ENCODE measurements at regions not wholly inside any gene's neighbourhood (a gene's known extent, or its start where the extent isn't known, plus 50 kb on each side); places are given as distances from the start of the nearest gene placed in this dataset.

DNA sequence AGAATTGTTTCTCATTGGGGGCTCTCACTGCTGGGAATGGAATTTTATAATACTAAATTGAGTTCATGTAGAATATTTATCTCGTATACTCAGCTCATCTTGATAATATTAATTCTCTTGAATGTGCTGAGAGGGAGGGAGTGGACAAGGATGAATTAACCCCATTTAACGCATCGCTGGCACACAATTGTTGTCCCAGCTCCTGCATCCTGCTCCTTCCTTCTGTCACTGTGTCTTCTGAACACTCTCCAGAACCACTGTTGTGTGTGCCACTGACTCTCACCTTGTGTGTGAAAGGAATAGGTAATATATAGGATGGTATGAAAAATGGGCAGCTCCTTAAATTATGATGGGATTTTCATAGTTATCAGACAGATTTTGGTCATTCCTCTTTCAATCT lies 267.3 kb downstream of the MTRR start:
- H3K4me3 Mint-ChIP-seq (ENCODE audit: unreplicated experiment), result no peak overlapping the region
- no peak for DNase-seq
- peaks cover 12% of the 10 kb centered on the region for H3K4me1 Mint-ChIP-seq (ENCODE audit: low read depth, unreplicated experiment)
- H3K27ac Mint-ChIP-seq (ENCODE audit: unreplicated experiment), result no peak overlapping the region
- H3K36me3 Mint-ChIP-seq (ENCODE audit: unreplicated experiment), result no peaks in the 10 kb centered on the region
- no peaks in the 10 kb centered on the region for H3K9me3 Mint-ChIP-seq (ENCODE audit: unreplicated experiment)
- H3K27me3 Mint-ChIP-seq (ENCODE audit: unreplicated experiment), result no peaks in the 10 kb centered on the region
- no peak for TF ChIP-seq CTCF (IDR thresholded peaks at IDR 0.05; ENCODE audit: partially characterized antibody, unreplicated experiment)

DNA sequence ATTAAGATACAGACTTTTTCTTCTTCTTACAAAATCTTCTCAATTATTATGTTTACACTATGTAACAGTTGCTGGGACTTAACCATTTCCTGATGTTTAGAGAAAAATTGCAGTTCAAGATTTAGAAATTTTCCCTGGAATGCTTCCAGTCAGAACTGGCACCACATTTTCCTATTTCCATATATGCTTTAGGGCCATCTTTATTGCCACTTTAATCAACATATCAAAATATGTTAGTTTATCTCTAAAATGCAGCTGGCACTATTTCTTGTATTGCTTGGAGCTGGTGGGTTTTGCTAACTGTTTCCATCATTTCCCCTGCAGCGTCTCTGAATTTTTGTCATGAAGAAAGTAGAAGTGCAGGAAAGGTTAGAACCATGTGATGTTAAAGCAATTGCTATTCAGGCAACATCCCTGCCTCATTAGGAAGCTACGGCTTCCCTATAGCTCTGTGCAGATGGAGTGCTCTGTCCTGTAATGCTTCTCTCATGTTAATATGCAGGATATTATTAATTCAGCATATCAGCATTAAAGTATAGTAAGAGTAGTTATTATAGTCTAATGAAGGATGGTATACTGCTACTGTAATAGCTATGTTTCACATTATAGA lies 269.1 kb downstream of the MTRR start:
- peaks cover 12% of the 10 kb centered on the region for H3K4me1 Mint-ChIP-seq (ENCODE audit: low read depth, unreplicated experiment)
- TF ChIP-seq CTCF (IDR thresholded peaks at IDR 0.05; ENCODE audit: partially characterized antibody, unreplicated experiment), result no peak
- no peak overlapping the region for H3K4me3 Mint-ChIP-seq (ENCODE audit: unreplicated experiment)
- H3K27ac Mint-ChIP-seq (ENCODE audit: unreplicated experiment), result no peak overlapping the region
- no peaks in the 10 kb centered on the region for H3K36me3 Mint-ChIP-seq (ENCODE audit: unreplicated experiment)
- H3K9me3 Mint-ChIP-seq (ENCODE audit: unreplicated experiment), result no peaks in the 10 kb centered on the region
- no peaks in the 10 kb centered on the region for H3K27me3 Mint-ChIP-seq (ENCODE audit: unreplicated experiment)
- no peak for DNase-seq

GRCh38 chr5:8138884-8139283 lies 269.9 kb downstream of the MTRR start:
- H3K36me3 Mint-ChIP-seq (ENCODE audit: unreplicated experiment), result no peaks in the 10 kb centered on the region
- H3K4me1 Mint-ChIP-seq (ENCODE audit: low read depth, unreplicated experiment), result peaks cover 12% of the 10 kb centered on the region
- H3K27me3 Mint-ChIP-seq (ENCODE audit: unreplicated experiment), result no peaks in the 10 kb centered on the region
- no peaks in the 10 kb centered on the region for H3K9me3 Mint-ChIP-seq (ENCODE audit: unreplicated experiment)
- no peak for DNase-seq
- no peak overlapping the region for H3K27ac Mint-ChIP-seq (ENCODE audit: unreplicated experiment)
- no peak for TF ChIP-seq CTCF (IDR thresholded peaks at IDR 0.05; ENCODE audit: partially characterized antibody, unreplicated experiment)
- no peak overlapping the region for H3K4me3 Mint-ChIP-seq (ENCODE audit: unreplicated experiment)

DNA sequence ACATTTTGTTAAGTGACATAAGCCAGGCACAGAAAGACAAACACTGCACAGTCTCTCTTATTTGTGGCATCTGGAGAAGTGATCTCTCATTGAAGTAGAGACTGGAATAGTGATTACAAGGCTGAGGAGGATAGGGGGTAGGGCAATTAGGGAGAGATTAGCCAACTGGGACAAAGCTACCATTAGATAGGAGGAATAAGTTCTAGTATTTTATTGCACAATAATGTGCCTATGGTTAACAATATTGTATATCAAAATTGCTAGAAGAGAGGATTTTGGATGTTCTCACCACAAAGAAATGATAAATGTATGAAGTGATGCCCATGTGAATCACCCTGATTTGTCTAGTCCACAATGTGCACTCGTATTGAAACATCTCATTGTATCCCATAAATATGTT lies 281.8 kb downstream of the MTRR start:
- TF ChIP-seq CTCF (IDR thresholded peaks at IDR 0.05; ENCODE audit: partially characterized antibody, unreplicated experiment), result no peak
- Mint-ChIP-seq H3K27me3 (ENCODE audit: unreplicated experiment) (no peaks in the 10 kb centered on the region), H3K9me3 (ENCODE audit: unreplicated experiment) (peaks cover 1% of the 10 kb centered on the region), H3K36me3 (ENCODE audit: unreplicated experiment) (no peaks in the 10 kb centered on the region), H3K4me1 (ENCODE audit: low read depth, unreplicated experiment) (peaks cover 20% of the 10 kb centered on the region), H3K4me3 (ENCODE audit: unreplicated experiment) (no peak overlapping the region), H3K27ac (ENCODE audit: unreplicated experiment) (peak overlapping the region; percentile 48)
- DNase-seq, result no peak

DNA sequence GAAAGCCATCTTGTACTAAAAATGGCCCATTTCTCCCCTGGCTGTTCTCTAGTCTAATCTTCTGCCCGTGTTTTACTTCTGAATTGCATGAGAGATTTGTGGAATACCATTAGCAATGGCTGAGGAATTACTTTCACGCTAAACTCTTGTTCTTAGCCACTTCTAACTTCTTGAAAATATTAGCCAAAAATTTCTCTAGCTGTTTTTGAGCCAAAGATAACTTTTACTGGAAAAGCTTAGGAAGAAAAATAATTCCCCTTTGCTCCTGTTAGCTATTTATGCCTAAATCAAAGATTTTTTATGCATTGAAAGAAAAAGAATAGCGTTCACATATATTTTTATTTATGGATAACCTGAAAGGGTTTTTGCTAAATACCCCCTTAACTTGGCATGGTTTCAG lies 287.8 kb downstream of the MTRR start:
- no peak for DNase-seq
- Mint-ChIP-seq H3K9me3 (ENCODE audit: unreplicated experiment) (peaks cover 7% of the 10 kb centered on the region), H3K4me1 (ENCODE audit: low read depth, unreplicated experiment) (peaks cover 17% of the 10 kb centered on the region), H3K36me3 (ENCODE audit: unreplicated experiment) (no peaks in the 10 kb centered on the region), H3K4me3 (ENCODE audit: unreplicated experiment) (no peak overlapping the region), H3K27me3 (ENCODE audit: unreplicated experiment) (no peaks in the 10 kb centered on the region), H3K27ac (ENCODE audit: unreplicated experiment) (no peak overlapping the region)
- TF ChIP-seq CTCF (IDR thresholded peaks at IDR 0.05; ENCODE audit: partially characterized antibody, unreplicated experiment), result no peak
